SK-N-SH (cell line): ENCODE measurements at regions not wholly inside any gene's neighbourhood (a gene's known extent, or its start where the extent isn't known, plus 50 kb on each side); places are given as distances from the start of the nearest gene placed in this dataset.

Experiments used
- RAD21 ChIP-seq: IDR thresholded peaks from 2 replicates; pipeline ENCODE4 v1.6.1; 2012; ENCODE audit warnings: mild to moderate bottlenecking, low read length
- TAF1 ChIP-seq: IDR thresholded peaks from 2 replicates; pipeline ENCODE4 v1.6.1; 2012; ENCODE audit warnings: low read depth, mild to moderate bottlenecking, low read length, moderate library complexity, borderline replicate concordance
- TEAD4 ChIP-seq: IDR thresholded peaks from 2 replicates; pipeline ENCODE4 v1.4.0; 2012; ENCODE audit warnings: mild to moderate bottlenecking, borderline replicate concordance; ENCODE audit not compliant: insufficient read depth
- YY1 ChIP-seq: IDR thresholded peaks from 2 replicates; pipeline ENCODE4 v1.4.0; 2012; ENCODE audit warnings: low read depth, mild to moderate bottlenecking
- TF ChIP-seq, protein P1 (sequence below): fragments of 200-600 bp; sonication (generic); IDR thresholded peaks from 2 replicates; pipeline ENCODE4 v1.6.1; 2017; ENCODE audit warnings: antibody characterized with exemption, mild to moderate bottlenecking, moderate library complexity

DNA sequence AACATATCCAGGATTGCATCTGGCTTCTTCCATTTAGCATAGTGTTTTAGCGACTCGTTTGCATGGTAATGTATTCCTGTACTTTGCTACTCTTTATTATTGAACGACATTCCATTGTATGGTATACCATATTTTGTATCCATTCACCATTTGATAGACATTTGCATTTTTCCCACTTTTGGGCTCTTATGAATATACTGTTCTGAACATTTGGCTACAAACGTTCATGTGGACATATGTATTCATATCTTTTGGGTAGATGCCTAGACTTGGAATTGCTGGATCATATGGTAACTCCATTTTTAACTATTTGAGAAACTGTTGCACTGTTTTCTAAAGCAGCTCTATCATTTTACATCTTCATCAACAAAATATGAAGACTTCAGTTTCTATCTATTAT is 383.7 kb upstream of the AKR1E2 start:
- TF ChIP-seq, protein P1, sequence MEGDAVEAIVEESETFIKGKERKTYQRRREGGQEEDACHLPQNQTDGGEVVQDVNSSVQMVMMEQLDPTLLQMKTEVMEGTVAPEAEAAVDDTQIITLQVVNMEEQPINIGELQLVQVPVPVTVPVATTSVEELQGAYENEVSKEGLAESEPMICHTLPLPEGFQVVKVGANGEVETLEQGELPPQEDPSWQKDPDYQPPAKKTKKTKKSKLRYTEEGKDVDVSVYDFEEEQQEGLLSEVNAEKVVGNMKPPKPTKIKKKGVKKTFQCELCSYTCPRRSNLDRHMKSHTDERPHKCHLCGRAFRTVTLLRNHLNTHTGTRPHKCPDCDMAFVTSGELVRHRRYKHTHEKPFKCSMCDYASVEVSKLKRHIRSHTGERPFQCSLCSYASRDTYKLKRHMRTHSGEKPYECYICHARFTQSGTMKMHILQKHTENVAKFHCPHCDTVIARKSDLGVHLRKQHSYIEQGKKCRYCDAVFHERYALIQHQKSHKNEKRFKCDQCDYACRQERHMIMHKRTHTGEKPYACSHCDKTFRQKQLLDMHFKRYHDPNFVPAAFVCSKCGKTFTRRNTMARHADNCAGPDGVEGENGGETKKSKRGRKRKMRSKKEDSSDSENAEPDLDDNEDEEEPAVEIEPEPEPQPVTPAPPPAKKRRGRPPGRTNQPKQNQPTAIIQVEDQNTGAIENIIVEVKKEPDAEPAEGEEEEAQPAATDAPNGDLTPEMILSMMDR = no peak
- TF ChIP-seq TAF1 (no peak), RAD21 (no peak), YY1 (no peak), TEAD4 (no peak)
